Non-pigmented ciliary epithelial cell (primary cell): ENCODE measurements at regions not wholly inside any gene's neighbourhood (a gene's known extent, or its start where the extent isn't known, plus 50 kb on each side); places are given as distances from the start of the nearest gene placed in this dataset.

Experiments
- DNase-seq: peaks from one replicate; pipeline ENCODE4 v3.0.0-alpha.2; 2010; ENCODE audit warnings: low read depth

- no peak for DNase-seq
These were observed 228.6 kb upstream of the TMEM72 start for GRCh38 chr10:44682507-44682906.

GRCh38 chr10:44684661-44685060, 226.5 kb upstream of the TMEM72 start:
- no peak for DNase-seq

- no peak for DNase-seq
These were observed 225.9 kb upstream of the TMEM72 start for GRCh38 chr10:44685220-44685619.

- no peak for DNase-seq
These were observed 225.4 kb upstream of the TMEM72 start for GRCh38 chr10:44685747-44686146.

GRCh38 chr10:44689368-44689767, 221.8 kb upstream of the TMEM72 start:
- DNase-seq, result no peak

- no peak for DNase-seq
These were observed 214.6 kb upstream of the TMEM72 start for GRCh38 chr10:44696496-44696895.

GRCh38 chr10:44697116-44697515, 214.0 kb upstream of the TMEM72 start:
- DNase-seq, result no peak

GRCh38 chr10:44702531-44702930, 208.6 kb upstream of the TMEM72 start:
- DNase-seq, result no peak

GRCh38 chr10:44703241-44704155, 207.6 kb upstream of the TMEM72 start:
- peak; percentile 68 for DNase-seq

- DNase-seq, result no peak
These were observed 206.5 kb upstream of the TMEM72 start for GRCh38 chr10:44704616-44705015.

- peak; percentile 94 for DNase-seq
These were observed 204.4 kb upstream of the TMEM72 start for GRCh38 chr10:44706745-44707144.

GRCh38 chr10:44713307-44713706, 197.8 kb upstream of the TMEM72 start:
- DNase-seq, result no peak

- no peak for DNase-seq
These were observed 196.7 kb upstream of the TMEM72 start for GRCh38 chr10:44714451-44714850.

GRCh38 chr10:44715136-44715535, 196.0 kb upstream of the TMEM72 start:
- no peak for DNase-seq

- DNase-seq, result no peak
These were observed 194.6 kb upstream of the TMEM72 start for GRCh38 chr10:44716470-44717015.

GRCh38 chr10:44723082-44723481, 188.1 kb upstream of the TMEM72 start:
- DNase-seq, result no peak

- no peak for DNase-seq
These were observed 187.4 kb upstream of the TMEM72 start for GRCh38 chr10:44723619-44724325.

- DNase-seq, result peak; percentile 72
These were observed 186.5 kb upstream of the TMEM72 start for GRCh38 chr10:44724415-44725174.

GRCh38 chr10:44725404-44725803, 185.7 kb upstream of the TMEM72 start:
- DNase-seq, result no peak

GRCh38 chr10:44731283-44731682, 179.9 kb upstream of the TMEM72 start:
- no peak for DNase-seq

- no peak for DNase-seq
These were observed 177.3 kb upstream of the TMEM72 start for GRCh38 chr10:44733501-44734488.
